Gastrocnemius medialis (tissue), 4 donors: ENCODE measurements at regions not wholly inside any gene's neighbourhood (a gene's known extent, or its start where the extent isn't known, plus 50 kb on each side); places are given as distances from the start of the nearest gene placed in this dataset.

Experiments used
- ATAC-seq, 2 donors: fragments of 150-250 bp; one replicate each; pipeline ENCODE4 v1.9.1; 2016
- DNase-seq, 2 donors: peaks; one replicate each; pipeline ENCODE4 v3.0.0-alpha.2; 2019
- H3K27ac ChIP-seq, 4 donors: fragments of 200-600 bp; sonication (generic); 1 replicate in 1 of 4; 2 replicates in 3 of 4; pipeline ENCODE4 v1.5.1; 2016 to 2018; ENCODE audit warnings: mild to moderate bottlenecking in 2 of 4, moderate library complexity in 1 of 4
- H3K27me3 ChIP-seq, 3 donors: fragments of 200-600 bp; sonication (generic) in 2 of 3; 1 replicate in 1 of 3; 2 replicates in 2 of 3; pipeline versions ENCODE4 v1.5.1 to v1.6.0; 2016 to 2019; ENCODE audit warnings: mild to moderate bottlenecking in 1 of 3, moderate library complexity in 1 of 3
- H3K36me3 ChIP-seq, 2 donors: fragments of 200-600 bp; sonication (generic) in 1 of 2; one replicate each; pipeline ENCODE4 v1.5.1; 2017 to 2018
- H3K4me1 ChIP-seq, 2 donors: fragments of 200-600 bp; sonication (generic) in 1 of 2; one replicate each; pipeline ENCODE4 v1.5.1; 2016 to 2017; ENCODE audit warnings: mild to moderate bottlenecking in 2 of 2
- H3K4me3 ChIP-seq, 4 donors: fragments of 200-600 bp; sonication (generic) in 3 of 4; 1 replicate in 1 of 4; 2 replicates in 3 of 4; pipeline ENCODE4 v1.5.1; 2016 to 2019; ENCODE audit warnings: mild to moderate bottlenecking in 2 of 4
- H3K9me3 ChIP-seq, 3 donors: fragments of 200-600 bp; sonication (generic) in 2 of 3; 1 replicate in 1 of 3; 2 replicates in 2 of 3; pipeline ENCODE4 v1.5.1; 2016 to 2019
- POLR2A ChIP-seq, 2 donors: fragments of 450-650 bp; IDR thresholded peaks; one replicate each; pipeline ENCODE4 v1.6.1; 2017; ENCODE audit warnings: antibody characterized with exemption in 2 of 2, mild to moderate bottlenecking in 2 of 2, moderate library complexity in 2 of 2
- in situ Hi-C, 4 donors: fragments of 200-750 bp; cut with MboI; loops; one replicate each; pipeline versions ENCODE4 v1.15.0 to v1.8.0; 2017; ENCODE audit warnings: low sequenced_read_pairs in 4 of 4
- intact Hi-C: fragments of 100-400 bp; cut with DNase I; formaldehyde crosslinking; loops from one replicate; pipeline ENCODE4 v1.15.1; 2023; ENCODE audit warnings: low total_unique reads
- TF ChIP-seq, protein P1 (sequence below), 5 experiments: fragments of 450-650 bp in 3 of 5; fragments of 200-600 bp in 2 of 5; sonication (generic) in 2 of 5; IDR thresholded peaks in 4 of 5; conservative IDR thresholded peaks in 1 of 5; 1 replicate in 4 of 5; 2 replicates in 1 of 5; pipeline ENCODE4 v1.5.1; 2016 to 2019; ENCODE audit warnings: antibody characterized with exemption in 5 of 5, mild to moderate bottlenecking in 3 of 5, moderate library complexity in 3 of 5

DNA sequence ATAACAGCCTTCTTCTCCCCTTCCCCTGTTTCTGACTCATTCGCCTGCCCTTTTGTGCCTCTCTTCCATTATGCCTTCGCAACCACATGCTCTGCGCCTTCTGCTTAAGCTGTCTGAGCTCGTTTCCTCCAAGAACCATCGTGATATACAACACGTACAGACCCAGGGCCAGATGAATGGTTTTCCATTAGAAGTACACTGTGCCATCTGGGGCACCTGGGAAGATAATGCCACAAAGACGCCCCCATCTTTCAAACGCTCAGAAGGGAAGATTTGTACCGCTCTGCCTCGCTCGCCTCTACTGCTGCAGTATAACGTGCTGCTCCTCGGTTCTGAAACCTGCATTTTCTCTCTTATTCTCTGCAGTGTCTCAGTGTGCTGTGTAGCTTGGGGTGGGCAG is 470.9 kb upstream of the STXBP6 start:
- no peak for TF ChIP-seq POLR2A (IDR thresholded peaks at IDR 0.05)
- TF ChIP-seq, protein P1, sequence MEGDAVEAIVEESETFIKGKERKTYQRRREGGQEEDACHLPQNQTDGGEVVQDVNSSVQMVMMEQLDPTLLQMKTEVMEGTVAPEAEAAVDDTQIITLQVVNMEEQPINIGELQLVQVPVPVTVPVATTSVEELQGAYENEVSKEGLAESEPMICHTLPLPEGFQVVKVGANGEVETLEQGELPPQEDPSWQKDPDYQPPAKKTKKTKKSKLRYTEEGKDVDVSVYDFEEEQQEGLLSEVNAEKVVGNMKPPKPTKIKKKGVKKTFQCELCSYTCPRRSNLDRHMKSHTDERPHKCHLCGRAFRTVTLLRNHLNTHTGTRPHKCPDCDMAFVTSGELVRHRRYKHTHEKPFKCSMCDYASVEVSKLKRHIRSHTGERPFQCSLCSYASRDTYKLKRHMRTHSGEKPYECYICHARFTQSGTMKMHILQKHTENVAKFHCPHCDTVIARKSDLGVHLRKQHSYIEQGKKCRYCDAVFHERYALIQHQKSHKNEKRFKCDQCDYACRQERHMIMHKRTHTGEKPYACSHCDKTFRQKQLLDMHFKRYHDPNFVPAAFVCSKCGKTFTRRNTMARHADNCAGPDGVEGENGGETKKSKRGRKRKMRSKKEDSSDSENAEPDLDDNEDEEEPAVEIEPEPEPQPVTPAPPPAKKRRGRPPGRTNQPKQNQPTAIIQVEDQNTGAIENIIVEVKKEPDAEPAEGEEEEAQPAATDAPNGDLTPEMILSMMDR (IDR thresholded peaks at IDR 0.05 in 4 of 5, conservative IDR thresholded peaks at IDR 0.05 in 1 of 5): no peak
- no peak for DNase-seq
- H3K27me3 ChIP-seq: no peaks in the 10 kb centered on the region
- H3K4me3 ChIP-seq: no peak overlapping the region
- in situ Hi-C loops: no loop called here
- no peaks in the 10 kb centered on the region for H3K4me1 ChIP-seq
- no peaks in the 10 kb centered on the region for H3K9me3 ChIP-seq
- H3K27ac ChIP-seq: no peak overlapping the region
- H3K36me3 ChIP-seq: no peaks in the 10 kb centered on the region
- intact Hi-C loops: no loop called here
- no peak for ATAC-seq

DNA sequence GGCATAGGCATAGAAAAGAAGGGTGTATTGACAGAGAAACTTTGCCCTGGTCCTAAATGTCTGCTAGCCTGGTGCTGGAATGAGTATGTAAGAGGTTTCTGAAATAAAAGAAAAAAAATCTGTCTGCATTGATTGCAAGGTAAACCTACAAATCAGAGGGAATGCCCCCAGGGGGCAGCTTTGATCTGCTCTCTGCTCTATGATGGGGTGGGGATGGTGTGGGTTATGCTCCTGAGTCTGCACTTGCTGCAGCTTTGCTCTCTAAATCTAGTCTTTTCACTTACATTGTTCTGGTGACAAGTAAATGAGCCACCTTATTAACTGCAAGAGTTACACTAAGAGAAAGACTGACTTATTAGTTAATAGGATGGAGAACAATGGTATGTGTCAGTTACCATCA is 468.4 kb upstream of the STXBP6 start:
- Histone ChIP-seq H3K4me1 (no peaks in the 10 kb centered on the region), H3K36me3 (no peaks in the 10 kb centered on the region), H3K9me3 (no peaks in the 10 kb centered on the region), H3K27ac (no peak overlapping the region), H3K4me3 (no peak overlapping the region), H3K27me3 (no peaks in the 10 kb centered on the region)
- intact Hi-C loops (no loop called here), in situ Hi-C loops (no loop called here)
- TF ChIP-seq POLR2A (IDR thresholded peaks at IDR 0.05): no peak
- TF ChIP-seq, protein P1 (IDR thresholded peaks at IDR 0.05 in 4 of 5, conservative IDR thresholded peaks at IDR 0.05 in 1 of 5): no peak
- ATAC-seq (no peak), DNase-seq (no peak)

DNA sequence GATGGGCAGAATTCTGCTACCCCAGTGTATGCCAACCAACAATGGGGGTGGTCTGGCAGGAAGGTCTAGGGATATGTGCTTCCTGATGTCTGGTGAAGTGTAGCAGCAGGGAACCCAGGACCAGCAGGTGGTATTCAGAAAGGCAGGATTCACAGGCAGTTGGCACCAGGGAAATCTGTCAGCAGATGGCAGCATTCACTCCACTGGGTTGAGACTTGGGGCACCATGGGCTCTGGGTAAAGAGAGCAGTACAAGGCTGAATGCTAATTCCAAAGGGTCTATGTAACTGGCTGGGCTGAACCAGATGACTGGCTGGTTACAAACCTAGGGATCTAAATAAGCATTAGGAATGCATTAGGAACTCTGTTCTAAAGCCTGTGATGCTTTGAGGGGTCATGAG is 466.9 kb upstream of the STXBP6 start:
- H3K27ac ChIP-seq: no peak overlapping the region
- no peak for ATAC-seq
- intact Hi-C loops (no loop called here), in situ Hi-C loops (no loop called here)
- no peak overlapping the region for H3K4me3 ChIP-seq
- DNase-seq: no peak
- H3K27me3 ChIP-seq: no peaks in the 10 kb centered on the region
- no peaks in the 10 kb centered on the region for H3K4me1 ChIP-seq
- TF ChIP-seq POLR2A (IDR thresholded peaks at IDR 0.05): no peak
- TF ChIP-seq, protein P1 (IDR thresholded peaks at IDR 0.05 in 4 of 5, conservative IDR thresholded peaks at IDR 0.05 in 1 of 5): no peak
- H3K36me3 ChIP-seq: no peaks in the 10 kb centered on the region
- H3K9me3 ChIP-seq: no peaks in the 10 kb centered on the region

- no peaks in the 10 kb centered on the region for H3K36me3 ChIP-seq
- DNase-seq: no peak
- in situ Hi-C loops: no loop called here
- ATAC-seq: no peak
- no peak overlapping the region for H3K4me3 ChIP-seq
- no peaks in the 10 kb centered on the region for H3K4me1 ChIP-seq
- no peaks in the 10 kb centered on the region for H3K27me3 ChIP-seq
- H3K9me3 ChIP-seq: no peaks in the 10 kb centered on the region
- intact Hi-C loops: no loop called here
- no peak overlapping the region for H3K27ac ChIP-seq
- no peak for TF ChIP-seq POLR2A (IDR thresholded peaks at IDR 0.05)
Measured at GRCh38 chr14:25508845-25509244, 458.9 kb upstream of the STXBP6 start.

- TF ChIP-seq, protein P1 (IDR thresholded peaks at IDR 0.05 in 4 of 5, conservative IDR thresholded peaks at IDR 0.05 in 1 of 5): no peak
- no peak for TF ChIP-seq POLR2A (IDR thresholded peaks at IDR 0.05)
- no peak for DNase-seq
- in situ Hi-C loops (no loop called here), intact Hi-C loops (no loop called here)
- Histone ChIP-seq H3K4me3 (no peak overlapping the region), H3K36me3 (no peaks in the 10 kb centered on the region), H3K27ac (no peak overlapping the region), H3K9me3 (no peaks in the 10 kb centered on the region), H3K27me3 (no peaks in the 10 kb centered on the region), H3K4me1 (no peaks in the 10 kb centered on the region)
- no peak for ATAC-seq
Measured at GRCh38 chr14:25501749-25502148, 451.8 kb upstream of the STXBP6 start.
